ENCODE measurements at regions not wholly inside any gene's neighbourhood (a gene's known extent, or its start where the extent isn't known, plus 50 kb on each side); places are given as distances from the start of the nearest gene placed in this dataset.

- DNase-seq (ENCODE audit: low read depth in 2 of 2), result no peak
Observed at GRCh38 chr1:83773059-83773458, 225.9 kb downstream of the TTLL7 start.

GRCh38 chr1:83770319-83770661 is 228.6 kb downstream of the TTLL7 start:
- DNase-seq (ENCODE audit: low read depth in 2 of 2), result no peak

GRCh38 chr1:83769594-83770318 is 229.2 kb downstream of the TTLL7 start:
- no peak for DNase-seq (ENCODE audit: low read depth in 2 of 2)

- DNase-seq (ENCODE audit: low read depth in 2 of 2), result no peak
Observed at GRCh38 chr1:83769072-83769471, 229.9 kb downstream of the TTLL7 start.

GRCh38 chr1:83766241-83766691 is 232.7 kb downstream of the TTLL7 start:
- DNase-seq (ENCODE audit: low read depth in 2 of 2), result no peak

GRCh38 chr1:83765125-83765524 is 233.8 kb downstream of the TTLL7 start:
- no peak for DNase-seq (ENCODE audit: low read depth in 2 of 2)

GRCh38 chr1:83764209-83764608 is 234.7 kb downstream of the TTLL7 start:
- DNase-seq (ENCODE audit: low read depth in 2 of 2), result no peak

- DNase-seq (ENCODE audit: low read depth in 2 of 2), result no peak
Observed at GRCh38 chr1:83763361-83764095, 235.4 kb downstream of the TTLL7 start.

- DNase-seq (ENCODE audit: low read depth in 2 of 2), result no peak
Observed at GRCh38 chr1:83762416-83762815, 236.5 kb downstream of the TTLL7 start.

GRCh38 chr1:83762039-83762365 is 236.9 kb downstream of the TTLL7 start:
- DNase-seq (ENCODE audit: low read depth in 2 of 2), result no peak

- no peak for DNase-seq (ENCODE audit: low read depth in 2 of 2)
Observed at GRCh38 chr1:83761167-83762038, 237.5 kb downstream of the TTLL7 start.

GRCh38 chr1:83760226-83761021 is 238.5 kb downstream of the TTLL7 start:
- DNase-seq (ENCODE audit: low read depth in 2 of 2), result no peak

- no peak for DNase-seq (ENCODE audit: low read depth in 2 of 2)
Observed at GRCh38 chr1:83756984-83757717, 241.8 kb downstream of the TTLL7 start.

GRCh38 chr1:83751602-83752001 is 247.3 kb downstream of the TTLL7 start:
- no peak for DNase-seq (ENCODE audit: low read depth in 2 of 2)

- no peak for DNase-seq (ENCODE audit: low read depth in 2 of 2)
Observed at GRCh38 chr1:83750201-83750600, 248.7 kb downstream of the TTLL7 start.

GRCh38 chr1:83747853-83748482 is 251.0 kb downstream of the TTLL7 start:
- no peak for DNase-seq (ENCODE audit: low read depth in 2 of 2)

- no peak for DNase-seq (ENCODE audit: low read depth in 2 of 2)
Observed at GRCh38 chr1:83746234-83746633, 252.7 kb downstream of the TTLL7 start.

- no peak for DNase-seq (ENCODE audit: low read depth in 2 of 2)
Observed at GRCh38 chr1:83742446-83742845, 256.5 kb downstream of the TTLL7 start.

- DNase-seq (ENCODE audit: low read depth in 2 of 2), result no peak
Observed at GRCh38 chr1:83741770-83742169, 257.2 kb downstream of the TTLL7 start.

GRCh38 chr1:83741348-83741747 is 257.6 kb downstream of the TTLL7 start:
- no peak for DNase-seq (ENCODE audit: low read depth in 2 of 2)
